CD4-positive, alpha-beta T cell treated with Interleukin-17A for 1 hour (primary cell): ENCODE measurements at regions not wholly inside any gene's neighbourhood (a gene's known extent, or its start where the extent isn't known, plus 50 kb on each side); places are given as distances from the start of the nearest gene placed in this dataset.
"Not testable (repeated sequence)": the region's sequence is repeated elsewhere in the genome, so short reads cannot be mapped to it uniquely, and the experiment has no call there.

Experiments
- DNase-seq: peaks from one replicate; pipeline ENCODE4 v3.0.0-alpha.2; 2020

DNA sequence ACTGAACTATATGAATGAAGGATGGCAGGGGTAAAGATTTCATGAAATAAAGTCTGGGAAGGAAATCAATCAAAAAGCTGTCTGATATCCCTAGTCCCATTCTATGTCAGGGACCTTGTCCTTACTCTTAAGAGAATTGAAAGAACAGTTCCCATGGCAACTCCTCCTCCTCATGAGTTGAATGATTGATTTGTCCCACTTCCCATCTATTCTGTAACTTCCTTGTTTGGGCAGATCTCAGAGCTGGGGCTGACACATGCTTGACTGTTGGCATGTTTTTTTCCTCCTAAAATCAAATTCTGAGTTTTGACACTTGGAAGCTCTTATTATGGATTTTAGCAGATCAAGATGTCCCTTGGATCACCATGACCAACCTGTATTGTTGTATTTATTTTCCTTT lies 1138.6 kb upstream of the CDH8 start:
- DNase-seq = no peak

DNA sequence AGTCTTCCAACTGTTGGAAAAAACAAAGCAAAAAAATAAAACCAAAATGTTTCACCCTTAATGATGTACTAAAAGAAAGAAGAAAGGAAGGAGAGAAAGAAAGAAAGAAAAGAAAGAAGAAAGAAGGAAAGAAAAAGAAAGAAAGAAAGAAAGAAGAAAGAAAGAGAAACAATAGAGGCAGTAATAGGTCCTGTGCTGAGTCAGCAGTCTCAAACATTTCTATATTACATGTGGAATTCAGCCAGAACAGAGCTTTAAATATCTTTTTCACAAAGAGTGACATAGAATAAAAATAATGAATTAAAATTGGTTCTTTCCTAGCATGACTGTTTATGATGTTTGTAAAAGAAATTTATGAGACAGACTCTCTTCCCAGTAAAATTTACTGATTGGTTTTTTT lies 1135.3 kb upstream of the CDH8 start:
- DNase-seq = no peak

GRCh38 chr16:63169100-63169499 lies 1132.9 kb upstream of the CDH8 start:
- no peak for DNase-seq

- no peak for DNase-seq
Observed at GRCh38 chr16:63157818-63158217, 1121.6 kb upstream of the CDH8 start.

- DNase-seq = no peak
Observed at GRCh38 chr16:63146251-63146650, 1110.0 kb upstream of the CDH8 start.

DNA sequence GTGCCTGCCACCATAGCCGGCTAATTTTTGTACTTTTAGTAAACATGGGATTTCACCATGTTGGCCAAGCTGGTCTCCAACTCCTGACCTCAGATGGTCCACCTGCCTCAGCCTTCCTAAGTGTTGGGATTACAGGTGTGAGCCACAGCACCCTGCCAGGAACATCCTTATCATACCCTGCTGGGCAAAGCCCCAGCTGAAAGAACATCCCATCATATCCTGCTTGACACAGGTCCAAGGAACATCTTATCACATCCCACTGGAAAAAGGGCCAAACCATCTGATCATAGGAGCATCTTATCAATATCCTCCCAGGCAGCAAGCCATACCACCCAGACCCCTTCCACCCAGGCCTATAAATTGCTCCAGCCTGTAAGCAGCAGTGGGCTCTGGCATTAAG lies 1109.2 kb upstream of the CDH8 start:
- no peak for DNase-seq

- DNase-seq = no peak
Observed at GRCh38 chr16:63135069-63135468, 1098.8 kb upstream of the CDH8 start.

DNA sequence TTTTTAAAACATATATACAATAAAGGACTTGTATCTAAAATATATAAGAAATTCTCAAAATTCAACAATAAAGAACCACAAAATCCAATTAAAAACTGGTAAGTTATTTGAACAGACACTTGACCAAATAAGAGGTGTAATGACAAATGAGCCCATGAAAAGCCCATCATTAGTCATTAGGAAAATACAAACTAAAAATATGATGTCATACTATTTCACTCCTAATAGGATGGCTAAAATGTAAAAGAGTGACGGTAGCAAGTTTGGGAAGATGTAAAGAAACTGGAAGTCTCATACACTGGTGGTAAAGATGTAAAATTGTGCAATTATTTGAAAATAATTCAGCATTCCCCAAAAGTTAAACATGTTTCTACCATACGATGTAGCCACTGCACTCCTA lies 1095.3 kb upstream of the CDH8 start:
- DNase-seq = no peak

DNA sequence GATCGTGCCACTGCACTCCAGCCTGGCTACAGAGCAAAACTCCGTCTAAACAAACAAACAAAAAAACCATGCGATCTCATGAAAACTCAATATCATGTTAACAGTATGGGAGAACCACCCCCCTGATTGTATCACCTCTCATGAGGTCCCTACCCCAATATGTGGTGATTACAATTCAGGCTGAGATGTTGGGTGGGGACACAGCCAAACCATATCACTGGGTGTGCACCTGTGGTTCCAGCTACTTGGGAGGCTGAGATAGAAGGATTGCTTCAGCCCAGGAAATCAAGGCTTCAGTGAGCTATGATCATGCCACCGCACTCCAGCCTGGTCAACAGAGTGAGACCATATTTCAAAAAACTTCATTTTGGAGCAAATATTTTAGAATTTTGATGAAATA lies 1094.7 kb upstream of the CDH8 start:
- DNase-seq = no peak

DNA sequence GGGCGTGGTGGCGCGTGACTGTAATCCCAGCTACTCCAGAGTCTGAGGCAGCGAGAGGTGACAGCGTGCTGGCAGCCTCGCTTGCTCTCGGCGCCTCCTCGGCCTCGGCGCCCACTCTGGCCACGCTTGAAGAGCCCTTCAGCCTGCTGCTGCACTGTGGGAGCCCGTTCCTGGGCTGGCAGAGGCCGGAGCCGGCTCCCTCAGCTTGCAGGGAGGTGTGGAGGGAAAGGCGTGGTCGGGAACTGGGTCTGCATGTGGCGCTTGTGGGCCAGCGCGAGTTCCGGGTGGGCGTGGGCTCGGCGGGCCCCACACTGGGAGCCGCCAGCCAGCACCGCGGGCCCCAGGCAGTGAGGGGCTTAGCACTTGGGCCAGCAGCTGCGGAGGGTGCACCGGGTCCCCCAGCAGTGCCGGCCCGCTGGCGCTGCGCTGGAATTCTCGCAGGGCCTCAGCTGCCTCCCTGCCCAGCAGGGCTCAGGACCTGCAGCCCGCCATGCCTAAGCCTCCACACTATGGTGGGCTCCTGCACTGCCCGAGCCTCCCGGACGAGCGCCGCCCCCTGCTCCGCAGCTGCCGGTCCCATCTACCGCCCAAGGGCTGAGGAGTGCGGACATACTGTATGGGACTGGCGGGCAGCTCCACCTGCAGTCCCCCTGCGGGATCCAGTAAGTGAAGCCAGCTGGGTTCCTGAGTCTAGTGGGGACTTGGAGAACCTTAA lies 1093.3 kb upstream of the CDH8 start:
- DNase-seq = no peak

- DNase-seq = not testable (repeated sequence)
Observed at GRCh38 chr16:63119905-63120304, 1083.7 kb upstream of the CDH8 start.

GRCh38 chr16:63100082-63100481 lies 1063.8 kb upstream of the CDH8 start:
- DNase-seq = no peak

DNA sequence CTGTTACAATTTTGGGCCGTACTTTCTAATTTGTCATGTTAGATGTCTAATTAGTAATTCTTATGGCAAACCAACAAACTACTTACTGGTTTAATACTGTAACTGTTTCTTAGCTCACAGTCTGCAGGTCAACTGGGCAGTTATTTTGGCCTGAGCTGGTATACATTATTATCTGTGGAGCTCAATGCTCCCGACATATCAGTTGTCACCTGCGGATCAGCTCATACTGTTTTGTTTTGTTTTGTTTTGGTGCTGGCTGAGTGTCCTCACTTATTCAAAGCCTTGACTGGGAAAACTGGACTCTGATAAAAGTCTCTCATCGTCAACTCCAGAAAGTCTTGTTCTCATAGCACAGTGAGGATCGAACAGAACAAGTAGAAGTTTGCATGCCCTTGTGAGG lies 1060.6 kb upstream of the CDH8 start:
- DNase-seq = no peak

GRCh38 chr16:63092736-63093135 lies 1056.5 kb upstream of the CDH8 start:
- DNase-seq = no peak

DNA sequence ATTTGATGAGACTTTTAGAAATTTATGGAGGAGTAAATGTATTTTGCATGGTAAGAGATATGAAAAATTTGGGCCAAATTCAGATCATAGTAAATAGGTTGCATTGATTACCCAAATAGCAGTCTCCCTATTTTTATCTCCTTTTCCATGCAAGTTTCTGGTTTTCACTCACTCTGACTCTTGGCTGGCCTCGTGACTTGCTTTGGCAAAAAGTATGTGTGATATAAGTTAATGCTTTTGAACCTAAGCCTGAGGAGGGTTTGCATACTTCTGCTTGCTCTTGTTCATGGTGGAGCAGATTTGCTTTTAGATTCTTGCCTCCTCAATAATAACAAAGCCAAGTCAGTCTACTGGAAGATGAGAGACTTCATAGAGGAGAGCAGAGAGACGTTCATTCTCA lies 1045.9 kb upstream of the CDH8 start:
- no peak for DNase-seq

DNA sequence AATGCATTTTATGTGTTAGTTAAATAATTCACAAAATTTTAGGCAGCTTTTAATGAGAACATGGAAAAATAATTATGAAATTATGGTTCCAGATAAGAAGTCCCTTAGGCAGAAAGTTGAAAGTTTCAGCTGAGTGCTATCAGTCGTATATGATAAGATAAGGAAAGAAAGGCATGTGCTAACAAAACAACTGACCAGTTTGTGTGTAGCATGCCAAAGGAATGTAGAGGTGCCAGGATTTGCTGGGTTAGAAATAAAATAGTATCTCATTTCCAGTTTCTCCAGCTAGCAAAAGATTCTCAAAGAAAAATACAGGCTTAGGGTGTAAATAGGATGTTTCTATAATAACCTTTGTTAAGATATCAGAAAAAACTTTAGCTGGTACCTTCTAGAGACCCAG lies 1044.5 kb upstream of the CDH8 start:
- DNase-seq = no peak

DNA sequence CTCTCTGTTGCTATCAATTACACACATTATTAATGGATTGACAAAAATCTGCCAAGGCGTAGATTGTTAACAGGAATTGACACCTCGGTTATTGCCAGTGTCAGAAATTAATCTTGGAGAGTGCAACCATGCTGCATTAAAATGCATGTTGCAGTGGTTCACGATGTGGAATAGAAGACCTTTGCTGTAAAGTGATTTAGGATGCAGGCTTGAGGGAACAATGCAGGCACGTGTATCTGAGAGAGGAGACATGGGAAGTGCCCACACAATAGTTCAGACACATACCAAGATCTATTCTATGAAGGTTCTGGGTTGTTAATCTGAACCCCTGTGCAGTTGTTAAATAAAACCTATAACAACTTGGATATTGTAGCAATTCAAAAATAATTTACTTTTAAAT lies 1032.8 kb upstream of the CDH8 start:
- DNase-seq = no peak

GRCh38 chr16:63067141-63067540 lies 1030.9 kb upstream of the CDH8 start:
- DNase-seq = no peak

- DNase-seq = no peak
Observed at GRCh38 chr16:63066552-63066951, 1030.3 kb upstream of the CDH8 start.

- no peak for DNase-seq
Observed at GRCh38 chr16:63061319-63061718, 1025.1 kb upstream of the CDH8 start.

DNA sequence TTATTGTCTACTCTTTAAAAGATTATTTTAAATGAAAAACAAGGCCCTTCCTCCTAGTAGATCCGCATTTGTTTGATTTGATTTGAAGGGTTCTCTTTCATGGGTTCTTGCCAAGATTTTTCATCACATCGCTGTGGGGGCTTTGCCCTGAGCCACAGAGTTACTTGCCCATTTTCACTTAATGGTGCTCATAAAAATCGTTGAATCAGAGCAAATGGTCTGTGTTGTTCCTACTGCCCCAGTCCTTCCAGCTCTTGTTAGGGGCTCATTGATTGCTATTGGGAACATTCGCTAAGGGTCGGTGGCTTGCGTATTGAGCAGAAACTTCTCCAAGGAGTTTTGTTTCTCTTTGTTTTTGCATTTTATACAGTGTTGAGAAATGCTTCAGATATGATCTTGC lies 1023.4 kb upstream of the CDH8 start:
- no peak for DNase-seq

DNA sequence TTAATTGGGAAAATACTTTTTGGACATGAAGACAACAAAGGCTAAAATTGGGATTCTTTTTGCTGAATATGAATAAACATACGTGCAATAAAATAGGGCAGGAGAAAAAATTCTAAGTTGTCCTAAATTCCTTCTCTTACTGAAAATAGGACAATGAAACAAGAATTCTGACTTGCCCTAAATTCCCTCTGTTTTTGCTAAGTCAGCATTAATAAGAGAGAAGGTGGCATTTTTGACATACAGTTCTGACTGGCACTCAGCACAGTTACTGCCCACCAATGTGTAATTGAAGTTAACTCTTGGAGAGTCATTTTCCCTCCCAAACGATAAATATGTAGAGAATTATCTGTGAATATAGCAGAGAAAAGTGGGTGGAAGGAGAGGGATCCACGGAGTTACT lies 1021.1 kb upstream of the CDH8 start:
- no peak for DNase-seq

DNA sequence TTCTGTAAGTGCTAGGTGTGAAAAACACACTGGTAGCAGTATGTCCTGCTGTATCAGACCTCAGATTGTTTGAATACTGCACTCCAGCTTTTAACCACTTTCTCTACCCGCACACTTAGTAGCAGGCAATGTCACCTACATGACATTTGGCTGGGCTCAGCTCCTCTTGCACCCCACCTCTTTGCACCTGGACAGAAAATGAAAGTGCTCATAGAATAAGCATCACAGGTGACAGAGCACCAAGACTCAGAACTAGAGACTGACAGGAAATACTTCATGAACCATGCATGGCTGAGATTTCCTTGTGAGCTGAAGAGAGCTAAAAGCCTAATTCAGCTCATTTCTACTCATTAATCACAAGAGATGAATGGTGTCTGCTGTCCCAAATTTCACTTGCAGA lies 1014.2 kb upstream of the CDH8 start:
- DNase-seq = no peak

GRCh38 chr16:63038397-63039106 lies 1002.3 kb upstream of the CDH8 start:
- no peak for DNase-seq
